Activated CD8-positive, alpha-beta T cell treated with anti-CD3 and anti-CD28 coated beads, Interleukin-2, amount 10 ng/mL, durations not matched to agents 7 days and 5 days (primary cell): ENCODE measurements at regions not wholly inside any gene's neighbourhood (a gene's known extent, or its start where the extent isn't known, plus 50 kb on each side); places are given as distances from the start of the nearest gene placed in this dataset.

Source experiments
- ATAC-seq: fragments of 150-1000 bp; cut with Tn5 transposase; one replicate; pipeline ENCODE4 v1.10.0; 2021; ENCODE audit warnings: moderate library complexity
- CTCF ChIA-PET: fragments of 350-600 bp; sonication (Branson Sonifier 250); formaldehyde crosslinking; loops from one replicate; lab custom pipeline; 2021; ENCODE audit warnings: antibody characterized with exemption; lab: Charles Lee
- POLR2A ChIA-PET: fragments of 350-600 bp; sonication (Branson Sonifier 250); formaldehyde crosslinking; loops from one replicate; lab custom pipeline; 2021; ENCODE audit warnings: antibody characterized with exemption; lab: Charles Lee
- DNase-seq: peaks from one replicate; pipeline ENCODE4 v3.0.0-alpha.2; 2020
- H3K27ac Mint-ChIP-seq: one replicate; pipeline ENCODE4 v1.8.0; 2021; ENCODE audit warnings: mild to moderate bottlenecking, mixed read lengths
- H3K27me3 Mint-ChIP-seq: one replicate; pipeline ENCODE4 v1.8.0; 2021; ENCODE audit warnings: low read depth, mixed read lengths
- H3K36me3 Mint-ChIP-seq: one replicate; pipeline ENCODE4 v1.8.0; 2021; ENCODE audit warnings: low read depth, mixed read lengths
- H3K4me1 Mint-ChIP-seq: one replicate; pipeline ENCODE4 v1.8.0; 2021; ENCODE audit warnings: low read depth, mixed read lengths
- H3K4me3 Mint-ChIP-seq: one replicate; pipeline ENCODE4 v1.8.0; 2021; ENCODE audit warnings: mild to moderate bottlenecking, mixed read lengths
- H3K9me3 Mint-ChIP-seq: one replicate; pipeline ENCODE4 v1.8.0; 2022; ENCODE audit warnings: mixed read lengths; ENCODE audit not compliant: insufficient read depth

DNA sequence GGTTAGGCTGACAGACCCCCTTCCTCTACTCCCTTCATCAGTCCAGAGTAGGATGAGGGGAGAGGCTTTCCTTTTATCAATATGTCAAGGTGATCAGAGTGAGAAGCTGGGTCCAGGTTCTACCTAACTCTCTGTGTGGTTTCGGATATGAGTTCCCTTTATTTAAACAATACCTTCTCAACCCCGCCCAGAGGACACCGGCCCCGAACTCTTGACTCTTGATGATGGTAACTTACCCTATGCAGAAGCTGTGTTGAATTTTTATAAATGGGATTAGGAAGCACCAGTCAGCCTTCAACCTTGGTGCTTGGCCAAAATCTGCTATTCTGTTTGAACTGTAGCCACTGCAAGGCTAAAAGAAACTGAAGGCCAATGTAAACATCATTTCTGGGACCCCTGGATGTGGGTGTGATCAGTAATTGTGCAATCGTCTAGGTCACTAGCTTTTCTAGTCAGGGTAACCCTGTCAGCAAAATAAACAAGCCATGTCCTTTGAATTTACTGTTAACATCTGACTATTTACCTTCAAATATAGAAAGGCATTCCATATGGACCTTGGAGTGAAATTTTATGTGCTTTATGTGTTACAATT lies 398.3 kb downstream of the SEC16B start:
- Mint-ChIP-seq H3K9me3 (no peaks in the 10 kb centered on the region), H3K36me3 (no peaks in the 10 kb centered on the region), H3K4me3 (no peak overlapping the region), H3K4me1 (no peaks in the 10 kb centered on the region), H3K27ac (no peak overlapping the region), H3K27me3 (no peaks in the 10 kb centered on the region)
- ChIA-PET POLR2A (no interaction called here), CTCF (no interaction called here)
- ATAC-seq (no peak), DNase-seq (no peak)

DNA sequence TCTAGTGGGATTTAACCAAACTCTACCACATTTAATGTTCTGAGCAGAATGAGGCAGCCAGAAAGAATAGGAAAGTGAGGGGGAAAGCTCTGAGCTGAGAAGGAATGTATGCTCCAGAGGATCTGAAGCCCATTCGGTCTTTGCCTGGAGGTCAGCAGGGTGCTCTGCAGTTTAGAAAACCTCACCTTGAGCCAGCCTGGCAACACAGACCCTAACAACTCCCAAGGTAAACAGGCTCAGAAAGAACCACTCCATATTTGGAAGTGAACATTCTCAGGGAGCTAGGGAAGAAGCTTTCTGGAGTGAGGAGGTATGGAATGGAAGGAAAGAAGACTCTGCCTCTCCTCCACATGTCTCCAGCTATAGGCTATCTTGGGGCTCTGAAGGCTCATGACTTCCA lies 398.8 kb downstream of the SEC16B start:
- Mint-ChIP-seq H3K27me3 (no peaks in the 10 kb centered on the region), H3K4me1 (no peaks in the 10 kb centered on the region), H3K4me3 (no peak overlapping the region), H3K36me3 (no peaks in the 10 kb centered on the region), H3K9me3 (no peaks in the 10 kb centered on the region), H3K27ac (no peak overlapping the region)
- no peak for ATAC-seq
- DNase-seq = no peak
- ChIA-PET POLR2A (no interaction called here), CTCF (no interaction called here)

GRCh38 chr1:177569476-177569875 lies 398.7 kb downstream of the BRINP2 start:
- H3K4me1 Mint-ChIP-seq = no peaks in the 10 kb centered on the region
- no peaks in the 10 kb centered on the region for H3K9me3 Mint-ChIP-seq
- no peak for DNase-seq
- no peaks in the 10 kb centered on the region for H3K36me3 Mint-ChIP-seq
- ChIA-PET POLR2A (no interaction called here), CTCF (no interaction called here)
- H3K27ac Mint-ChIP-seq = no peak overlapping the region
- no peak for ATAC-seq
- no peak overlapping the region for H3K4me3 Mint-ChIP-seq
- no peaks in the 10 kb centered on the region for H3K27me3 Mint-ChIP-seq

- DNase-seq (no peak), ATAC-seq (no peak)
- Mint-ChIP-seq H3K4me3 (no peak overlapping the region), H3K27me3 (no peaks in the 10 kb centered on the region), H3K4me1 (no peaks in the 10 kb centered on the region), H3K27ac (no peak overlapping the region), H3K36me3 (no peaks in the 10 kb centered on the region), H3K9me3 (no peaks in the 10 kb centered on the region)
- ChIA-PET POLR2A (no interaction called here), CTCF (no interaction called here)
These were observed 397.9 kb downstream of the BRINP2 start for GRCh38 chr1:177568622-177569021.

GRCh38 chr1:177567393-177567792 lies 396.6 kb downstream of the BRINP2 start:
- no peak for ATAC-seq
- H3K36me3 Mint-ChIP-seq = no peaks in the 10 kb centered on the region
- no peak overlapping the region for H3K4me3 Mint-ChIP-seq
- H3K27me3 Mint-ChIP-seq = no peaks in the 10 kb centered on the region
- POLR2A ChIA-PET = no interaction called here
- CTCF ChIA-PET = no interaction called here
- no peak for DNase-seq
- H3K9me3 Mint-ChIP-seq = no peaks in the 10 kb centered on the region
- H3K27ac Mint-ChIP-seq = no peak overlapping the region
- no peaks in the 10 kb centered on the region for H3K4me1 Mint-ChIP-seq

GRCh38 chr1:177566495-177566894 lies 395.7 kb downstream of the BRINP2 start:
- no peaks in the 10 kb centered on the region for H3K4me1 Mint-ChIP-seq
- POLR2A ChIA-PET = no interaction called here
- CTCF ChIA-PET = no interaction called here
- no peaks in the 10 kb centered on the region for H3K27me3 Mint-ChIP-seq
- no peak overlapping the region for H3K4me3 Mint-ChIP-seq
- no peak for DNase-seq
- H3K9me3 Mint-ChIP-seq = no peaks in the 10 kb centered on the region
- no peak overlapping the region for H3K27ac Mint-ChIP-seq
- ATAC-seq = no peak
- H3K36me3 Mint-ChIP-seq = no peaks in the 10 kb centered on the region

DNA sequence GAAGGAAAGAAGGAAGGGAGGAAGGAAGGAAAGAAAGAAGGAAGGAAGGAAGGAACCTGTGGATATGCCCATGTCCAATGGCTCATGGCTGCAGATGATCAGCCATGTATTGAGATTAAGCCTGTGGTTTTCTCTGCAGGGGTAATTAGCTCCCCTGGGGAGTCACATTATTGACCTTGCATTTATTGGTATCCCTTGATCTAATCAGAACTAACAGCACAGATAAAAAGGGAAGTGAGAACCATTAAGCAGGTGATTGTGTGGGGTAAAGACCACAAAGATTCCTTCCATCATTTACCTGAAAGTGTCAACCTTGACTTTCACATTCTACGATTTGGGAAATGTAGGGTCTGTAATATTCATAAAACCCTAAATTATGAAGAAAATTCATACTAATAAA lies 390.7 kb downstream of the BRINP2 start:
- no peaks in the 10 kb centered on the region for H3K27me3 Mint-ChIP-seq

DNA sequence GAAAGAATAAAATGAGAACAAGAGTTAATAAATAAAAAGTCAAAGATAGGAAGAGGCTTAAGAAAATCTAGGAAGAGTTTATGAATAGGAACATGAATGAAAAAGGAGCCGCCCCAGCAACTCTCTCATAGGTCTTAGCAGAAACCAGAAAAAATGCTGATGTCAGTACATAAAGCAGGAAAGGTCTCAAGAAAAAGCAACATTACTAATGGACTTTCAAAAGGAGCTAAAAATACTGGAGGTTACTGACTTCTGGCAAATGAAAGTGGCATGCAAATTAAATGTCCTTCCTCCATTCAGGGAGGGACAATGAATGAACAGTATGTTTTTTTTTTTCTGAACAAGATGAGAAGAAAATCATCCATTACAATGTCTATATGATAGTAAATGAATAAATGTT lies 387.6 kb downstream of the BRINP2 start:
- no peak overlapping the region for H3K27ac Mint-ChIP-seq
- CTCF ChIA-PET = no interaction called here
- H3K4me3 Mint-ChIP-seq = no peak overlapping the region

More for the DNA sequence above, 390.7 kb downstream of the BRINP2 start:
- H3K27ac Mint-ChIP-seq = no peak overlapping the region
- CTCF ChIA-PET = no interaction called here
- H3K4me3 Mint-ChIP-seq = no peak overlapping the region
- H3K4me1 Mint-ChIP-seq = no peaks in the 10 kb centered on the region
- DNase-seq = no peak
- ATAC-seq = no peak
- H3K9me3 Mint-ChIP-seq = peaks cover 8% of the 10 kb centered on the region
- POLR2A ChIA-PET = no interaction called here
- H3K36me3 Mint-ChIP-seq = no peaks in the 10 kb centered on the region

DNA sequence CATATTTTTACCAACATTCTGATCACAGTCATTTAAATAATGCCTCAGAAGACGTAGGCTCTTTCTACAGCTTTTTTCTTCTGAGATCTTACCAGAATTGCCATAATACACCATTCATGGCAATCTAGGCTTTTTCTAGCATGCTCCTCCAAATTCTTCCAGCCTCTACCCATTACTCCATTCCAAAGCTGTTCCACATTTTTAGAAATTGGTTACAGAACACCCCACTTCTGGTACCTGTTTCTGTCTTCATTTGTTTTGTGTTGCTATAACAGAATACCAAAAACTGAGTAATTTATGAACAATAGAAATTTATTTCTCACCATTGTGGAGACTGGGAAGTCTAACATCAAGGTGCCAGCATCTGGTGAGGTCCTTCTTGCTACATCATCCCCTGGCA lies 385.4 kb downstream of the BRINP2 start:
- no peaks in the 10 kb centered on the region for H3K4me1 Mint-ChIP-seq
- peaks cover 16% of the 10 kb centered on the region for H3K9me3 Mint-ChIP-seq
- H3K27me3 Mint-ChIP-seq = no peaks in the 10 kb centered on the region
- ChIA-PET CTCF (no interaction called here), POLR2A (no interaction called here)
- ATAC-seq (no peak), DNase-seq (no peak)
- H3K4me3 Mint-ChIP-seq = no peak overlapping the region
- no peak overlapping the region for H3K27ac Mint-ChIP-seq
- H3K36me3 Mint-ChIP-seq = no peaks in the 10 kb centered on the region

More for the DNA sequence above, 387.6 kb downstream of the BRINP2 start:
- DNase-seq (no peak), ATAC-seq (no peak)
- POLR2A ChIA-PET = no interaction called here
- H3K27me3 Mint-ChIP-seq = no peaks in the 10 kb centered on the region
- no peaks in the 10 kb centered on the region for H3K4me1 Mint-ChIP-seq
- no peaks in the 10 kb centered on the region for H3K36me3 Mint-ChIP-seq
- H3K9me3 Mint-ChIP-seq = peaks cover 12% of the 10 kb centered on the region

- no peaks in the 10 kb centered on the region for H3K27me3 Mint-ChIP-seq
- H3K27ac Mint-ChIP-seq = no peak overlapping the region
- ATAC-seq = no peak
- H3K9me3 Mint-ChIP-seq = peaks cover 17% of the 10 kb centered on the region
- no peak for DNase-seq
- H3K4me1 Mint-ChIP-seq = no peaks in the 10 kb centered on the region
- no peaks in the 10 kb centered on the region for H3K36me3 Mint-ChIP-seq
- ChIA-PET CTCF (no interaction called here), POLR2A (no interaction called here)
- no peak overlapping the region for H3K4me3 Mint-ChIP-seq
These were observed 376.4 kb downstream of the BRINP2 start for GRCh38 chr1:177547200-177547599.

- POLR2A ChIA-PET = no interaction called here
- no peak overlapping the region for H3K4me3 Mint-ChIP-seq
- H3K36me3 Mint-ChIP-seq = no peaks in the 10 kb centered on the region
- H3K27ac Mint-ChIP-seq = no peak overlapping the region
- H3K9me3 Mint-ChIP-seq = peaks cover 14% of the 10 kb centered on the region
- DNase-seq (no peak), ATAC-seq (no peak)
- CTCF ChIA-PET = no interaction called here
- H3K4me1 Mint-ChIP-seq = no peaks in the 10 kb centered on the region
- no peaks in the 10 kb centered on the region for H3K27me3 Mint-ChIP-seq
These were observed 375.6 kb downstream of the BRINP2 start for GRCh38 chr1:177546346-177546745.

GRCh38 chr1:177526201-177526600 lies 355.4 kb downstream of the BRINP2 start:
- no peaks in the 10 kb centered on the region for H3K4me1 Mint-ChIP-seq
- CTCF ChIA-PET = no interaction called here
- ATAC-seq (no peak), DNase-seq (no peak)
- no peaks in the 10 kb centered on the region for H3K9me3 Mint-ChIP-seq
- no peak overlapping the region for H3K27ac Mint-ChIP-seq
- no peaks in the 10 kb centered on the region for H3K27me3 Mint-ChIP-seq
- POLR2A ChIA-PET = no interaction called here
- H3K36me3 Mint-ChIP-seq = no peaks in the 10 kb centered on the region
- H3K4me3 Mint-ChIP-seq = no peak overlapping the region

- no peak for DNase-seq
- Mint-ChIP-seq H3K36me3 (no peaks in the 10 kb centered on the region), H3K27ac (no peak overlapping the region), H3K27me3 (no peaks in the 10 kb centered on the region), H3K4me1 (no peaks in the 10 kb centered on the region), H3K9me3 (no peaks in the 10 kb centered on the region), H3K4me3 (no peak overlapping the region)
- POLR2A ChIA-PET = no interaction called here
- CTCF ChIA-PET = no interaction called here
- ATAC-seq = no peak
These were observed 354.4 kb downstream of the BRINP2 start for GRCh38 chr1:177525176-177525575.
